ENCODE measurements at regions not wholly inside any gene's neighbourhood (a gene's known extent, or its start where the extent isn't known, plus 50 kb on each side); places are given as distances from the start of the nearest gene placed in this dataset.

DNA sequence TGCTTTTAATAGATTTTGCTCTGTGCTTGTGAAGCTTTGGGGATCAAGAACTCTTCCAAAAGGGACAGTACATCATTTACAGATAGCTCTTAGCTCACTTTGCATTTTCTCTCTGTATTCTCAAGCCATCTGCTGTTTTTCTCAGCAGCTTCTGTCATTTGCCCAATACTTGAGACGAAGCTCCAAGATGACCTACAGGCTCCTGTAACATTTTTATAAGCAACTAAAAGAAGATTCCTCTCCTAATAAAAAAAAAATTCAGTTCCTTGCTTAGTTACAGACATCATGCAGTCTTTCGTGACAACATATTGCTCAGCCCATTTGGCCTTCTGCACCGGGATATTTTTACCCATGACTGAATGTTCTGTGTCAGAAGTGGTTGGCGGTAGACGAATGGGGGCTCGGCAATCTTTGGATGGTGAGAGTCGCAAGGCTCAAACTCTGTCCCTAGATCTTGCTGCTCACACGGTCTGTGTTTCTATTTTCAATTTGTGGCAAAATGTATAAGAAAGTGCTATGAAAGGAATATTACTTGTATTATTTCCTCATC is 215.6 kb downstream of the FSCB start:
- TF ChIP-seq EZH2phosphoT487 (IDR thresholded peaks at IDR 0.05; ENCODE audit: unreplicated experiment) = no peak
- TF ChIP-seq, protein P1, sequence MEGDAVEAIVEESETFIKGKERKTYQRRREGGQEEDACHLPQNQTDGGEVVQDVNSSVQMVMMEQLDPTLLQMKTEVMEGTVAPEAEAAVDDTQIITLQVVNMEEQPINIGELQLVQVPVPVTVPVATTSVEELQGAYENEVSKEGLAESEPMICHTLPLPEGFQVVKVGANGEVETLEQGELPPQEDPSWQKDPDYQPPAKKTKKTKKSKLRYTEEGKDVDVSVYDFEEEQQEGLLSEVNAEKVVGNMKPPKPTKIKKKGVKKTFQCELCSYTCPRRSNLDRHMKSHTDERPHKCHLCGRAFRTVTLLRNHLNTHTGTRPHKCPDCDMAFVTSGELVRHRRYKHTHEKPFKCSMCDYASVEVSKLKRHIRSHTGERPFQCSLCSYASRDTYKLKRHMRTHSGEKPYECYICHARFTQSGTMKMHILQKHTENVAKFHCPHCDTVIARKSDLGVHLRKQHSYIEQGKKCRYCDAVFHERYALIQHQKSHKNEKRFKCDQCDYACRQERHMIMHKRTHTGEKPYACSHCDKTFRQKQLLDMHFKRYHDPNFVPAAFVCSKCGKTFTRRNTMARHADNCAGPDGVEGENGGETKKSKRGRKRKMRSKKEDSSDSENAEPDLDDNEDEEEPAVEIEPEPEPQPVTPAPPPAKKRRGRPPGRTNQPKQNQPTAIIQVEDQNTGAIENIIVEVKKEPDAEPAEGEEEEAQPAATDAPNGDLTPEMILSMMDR (conservative IDR thresholded peaks at IDR 0.05; ENCODE audit: low read depth in 2 of 2) = no peak
- no peak for TF ChIP-seq POLR2AphosphoS5 (IDR thresholded peaks at IDR 0.05; ENCODE audit: low read depth)
- TF ChIP-seq, protein P2, sequence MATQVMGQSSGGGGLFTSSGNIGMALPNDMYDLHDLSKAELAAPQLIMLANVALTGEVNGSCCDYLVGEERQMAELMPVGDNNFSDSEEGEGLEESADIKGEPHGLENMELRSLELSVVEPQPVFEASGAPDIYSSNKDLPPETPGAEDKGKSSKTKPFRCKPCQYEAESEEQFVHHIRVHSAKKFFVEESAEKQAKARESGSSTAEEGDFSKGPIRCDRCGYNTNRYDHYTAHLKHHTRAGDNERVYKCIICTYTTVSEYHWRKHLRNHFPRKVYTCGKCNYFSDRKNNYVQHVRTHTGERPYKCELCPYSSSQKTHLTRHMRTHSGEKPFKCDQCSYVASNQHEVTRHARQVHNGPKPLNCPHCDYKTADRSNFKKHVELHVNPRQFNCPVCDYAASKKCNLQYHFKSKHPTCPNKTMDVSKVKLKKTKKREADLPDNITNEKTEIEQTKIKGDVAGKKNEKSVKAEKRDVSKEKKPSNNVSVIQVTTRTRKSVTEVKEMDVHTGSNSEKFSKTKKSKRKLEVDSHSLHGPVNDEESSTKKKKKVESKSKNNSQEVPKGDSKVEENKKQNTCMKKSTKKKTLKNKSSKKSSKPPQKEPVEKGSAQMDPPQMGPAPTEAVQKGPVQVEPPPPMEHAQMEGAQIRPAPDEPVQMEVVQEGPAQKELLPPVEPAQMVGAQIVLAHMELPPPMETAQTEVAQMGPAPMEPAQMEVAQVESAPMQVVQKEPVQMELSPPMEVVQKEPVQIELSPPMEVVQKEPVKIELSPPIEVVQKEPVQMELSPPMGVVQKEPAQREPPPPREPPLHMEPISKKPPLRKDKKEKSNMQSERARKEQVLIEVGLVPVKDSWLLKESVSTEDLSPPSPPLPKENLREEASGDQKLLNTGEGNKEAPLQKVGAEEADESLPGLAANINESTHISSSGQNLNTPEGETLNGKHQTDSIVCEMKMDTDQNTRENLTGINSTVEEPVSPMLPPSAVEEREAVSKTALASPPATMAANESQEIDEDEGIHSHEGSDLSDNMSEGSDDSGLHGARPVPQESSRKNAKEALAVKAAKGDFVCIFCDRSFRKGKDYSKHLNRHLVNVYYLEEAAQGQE (IDR thresholded peaks at IDR 0.05; ENCODE audit: unreplicated experiment) = no peak

All from GM23338 (cell line).